Ascending aorta (tissue), 2 donors: ENCODE measurements at regions not wholly inside any gene's neighbourhood (a gene's known extent, or its start where the extent isn't known, plus 50 kb on each side); places are given as distances from the start of the nearest gene placed in this dataset.
"Not testable (repeated sequence)": the region's sequence is repeated elsewhere in the genome, so short reads cannot be mapped to it uniquely, and the experiment has no call there.

Experiments
- DNase-seq, 2 donors: peaks; one replicate each; pipeline ENCODE4 v3.0.0-alpha.2; 2019; ENCODE audit warnings: low spot score in 2 of 2
- H3K27ac ChIP-seq, 2 donors: fragments of 200-600 bp; sonication (generic); one replicate each; pipeline ENCODE4 v1.5.1; 2016 to 2017; ENCODE audit warnings: mild to moderate bottlenecking in 1 of 2
- H3K27me3 ChIP-seq: fragments of 200-600 bp; sonication (generic); one replicate; pipeline ENCODE4 v1.5.1; 2017
- H3K36me3 ChIP-seq, 2 donors: fragments of 200-600 bp; sonication (generic); one replicate each; pipeline ENCODE4 v1.5.1; 2016
- H3K4me1 ChIP-seq, 2 donors: fragments of 200-600 bp; sonication (generic); one replicate each; pipeline ENCODE4 v1.5.1; 2016 to 2017; ENCODE audit warnings: mild to moderate bottlenecking in 1 of 2
- H3K4me3 ChIP-seq, 2 donors: fragments of 200-600 bp; sonication (generic); one replicate each; pipeline ENCODE4 v1.5.1; 2016 to 2017; ENCODE audit warnings: mild to moderate bottlenecking in 1 of 2
- H3K9me3 ChIP-seq, 2 donors: fragments of 200-600 bp; sonication (generic); one replicate each; pipeline ENCODE4 v1.5.1; 2016
- CTCF ChIP-seq, 3 experiments: fragments of 200-600 bp in 2 of 3; fragments of 450-650 bp in 1 of 3; sonication (generic) in 2 of 3; IDR thresholded peaks; one replicate each; pipeline ENCODE4 v1.5.1; 2016 to 2019; ENCODE audit warnings: antibody characterized with exemption in 3 of 3, mild to moderate bottlenecking in 1 of 3, moderate library complexity in 1 of 3
- intact Hi-C: fragments of 100-400 bp; cut with DNase I; formaldehyde crosslinking; loops from one replicate; pipeline ENCODE4 v1.15.1; 2023

DNA sequence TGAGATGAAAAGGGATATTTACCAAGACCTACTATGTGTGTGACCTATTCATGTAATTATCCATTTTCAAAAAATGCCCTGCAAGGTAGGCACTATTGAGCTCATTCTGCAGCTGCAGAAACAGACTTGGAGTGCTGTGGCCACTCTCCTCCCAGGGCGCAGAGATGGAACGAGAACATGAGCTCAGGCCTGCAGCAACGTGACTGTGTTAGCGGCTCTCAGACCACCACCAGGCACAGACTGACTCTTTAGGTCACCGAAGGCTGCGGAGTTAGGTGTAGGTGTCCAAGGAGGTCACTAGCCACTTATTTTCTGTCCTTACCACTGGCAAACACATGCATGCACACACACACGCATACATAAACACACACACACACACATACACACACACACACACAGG lies 271.4 kb upstream of the DIO3 start:
- Histone ChIP-seq H3K4me1 (no peaks in the 10 kb centered on the region), H3K4me3 (no peak overlapping the region), H3K27me3 (no peaks in the 10 kb centered on the region), H3K9me3 (no peaks in the 10 kb centered on the region), H3K36me3 (no peaks in the 10 kb centered on the region), H3K27ac (no peak overlapping the region)
- intact Hi-C loops: no loop called here
- no peak for DNase-seq
- TF ChIP-seq CTCF (IDR thresholded peaks at IDR 0.05): no peak

GRCh38 chr14:101290611-101291010 lies 270.7 kb upstream of the DIO3 start:
- no peaks in the 10 kb centered on the region for H3K36me3 ChIP-seq
- no peak overlapping the region for H3K27ac ChIP-seq
- intact Hi-C loops: no loop called here
- H3K9me3 ChIP-seq: no peaks in the 10 kb centered on the region
- DNase-seq: no peak
- H3K4me1 ChIP-seq: no peaks in the 10 kb centered on the region
- no peak overlapping the region for H3K4me3 ChIP-seq
- TF ChIP-seq CTCF (IDR thresholded peaks at IDR 0.05): no peak
- no peaks in the 10 kb centered on the region for H3K27me3 ChIP-seq

GRCh38 chr14:101291390-101291789 lies 269.9 kb upstream of the DIO3 start:
- intact Hi-C loops: no loop called here
- no peak for DNase-seq
- no peak for TF ChIP-seq CTCF (IDR thresholded peaks at IDR 0.05)

GRCh38 chr14:101292448-101292847 lies 268.8 kb upstream of the DIO3 start:
- no peak for TF ChIP-seq CTCF (IDR thresholded peaks at IDR 0.05)
- intact Hi-C loops: no loop called here
- Histone ChIP-seq H3K9me3 (no peaks in the 10 kb centered on the region), H3K27ac (no peak overlapping the region), H3K4me3 (no peak overlapping the region), H3K4me1 (no peaks in the 10 kb centered on the region), H3K27me3 (no peaks in the 10 kb centered on the region), H3K36me3 (no peaks in the 10 kb centered on the region)
- no peak for DNase-seq

More at GRCh38 chr14:101291390-101291789, 269.9 kb upstream of the DIO3 start:
- Histone ChIP-seq H3K36me3 (no peaks in the 10 kb centered on the region), H3K27me3 (no peaks in the 10 kb centered on the region), H3K4me1 (no peaks in the 10 kb centered on the region), H3K9me3 (no peaks in the 10 kb centered on the region), H3K27ac (no peak overlapping the region), H3K4me3 (no peak overlapping the region)

GRCh38 chr14:101293605-101294004 lies 267.7 kb upstream of the DIO3 start:
- no peak overlapping the region for H3K27ac ChIP-seq
- H3K36me3 ChIP-seq: no peaks in the 10 kb centered on the region
- DNase-seq: no peak
- no peaks in the 10 kb centered on the region for H3K4me1 ChIP-seq
- peaks cover 0 to 5% of the 10 kb centered on the region in 2 donors for H3K9me3 ChIP-seq
- no peak for TF ChIP-seq CTCF (IDR thresholded peaks at IDR 0.05)
- no peaks in the 10 kb centered on the region for H3K27me3 ChIP-seq
- intact Hi-C loops: no loop called here
- H3K4me3 ChIP-seq: no peak overlapping the region

- intact Hi-C loops: no loop called here
- no peak for TF ChIP-seq CTCF (IDR thresholded peaks at IDR 0.05)
- no peaks in the 10 kb centered on the region for H3K27me3 ChIP-seq
- H3K4me3 ChIP-seq: no peak overlapping the region
- no peak for DNase-seq
- H3K36me3 ChIP-seq: no peaks in the 10 kb centered on the region
- H3K9me3 ChIP-seq: peaks cover 0 to 5% of the 10 kb centered on the region in 2 donors
- no peak overlapping the region for H3K27ac ChIP-seq
- no peaks in the 10 kb centered on the region for H3K4me1 ChIP-seq
Observed at GRCh38 chr14:101294136-101294535, 267.2 kb upstream of the DIO3 start.

GRCh38 chr14:101299781-101300180 lies 261.5 kb upstream of the DIO3 start:
- intact Hi-C loops, H3K4me1 ChIP-seq, H3K4me3 ChIP-seq, H3K36me3 ChIP-seq, H3K9me3 ChIP-seq, H3K27ac ChIP-seq, DNase-seq, H3K27me3 ChIP-seq: not testable (repeated sequence)
